OCI-LY1 (cell line): ENCODE measurements at regions not wholly inside any gene's neighbourhood (a gene's known extent, or its start where the extent isn't known, plus 50 kb on each side); places are given as distances from the start of the nearest gene placed in this dataset.

Experiments
- H2AFZ ChIP-seq: fragments of 200-600 bp; sonication (generic), shearing (Covaris generic); 2 replicates; pipeline ENCODE4 v1.6.0; 2014; ENCODE audit warnings: antibody characterized with exemption, mild to moderate bottlenecking, low read length
- H3F3A ChIP-seq: fragments of 200-600 bp; sonication (generic), shearing (Covaris generic); 2 replicates; pipeline ENCODE4 v1.6.0; 2014; ENCODE audit warnings: mild to moderate bottlenecking, antibody characterized with exemption, low read length, moderate library complexity; ENCODE audit not compliant: insufficient read depth
- H3K27ac ChIP-seq: fragments of 200-600 bp; sonication (generic); 2 replicates; pipeline ENCODE4 v1.5.1; 2014; ENCODE audit warnings: low read length, mixed run types, mild to moderate bottlenecking, low read depth; ENCODE audit not compliant: poor library complexity, severe bottlenecking
- H3K27me3 ChIP-seq: fragments of 200-600 bp; sonication (generic); 2 replicates; pipeline ENCODE4 v1.6.0; 2014; ENCODE audit warnings: antibody characterized with exemption, mild to moderate bottlenecking, low read length, moderate library complexity; ENCODE audit not compliant: insufficient read depth
- H3K36me3 ChIP-seq: fragments of 200-600 bp; sonication (generic); 2 replicates; pipeline ENCODE4 v1.6.1; 2014; ENCODE audit warnings: mild to moderate bottlenecking, antibody characterized with exemption, low read length, moderate library complexity, mixed read lengths; ENCODE audit not compliant: insufficient read depth
- H3K4me1 ChIP-seq: fragments of 200-600 bp; sonication (generic); 2 replicates; pipeline ENCODE4 v1.5.1; 2014; ENCODE audit warnings: mild to moderate bottlenecking, low read length, moderate library complexity; ENCODE audit not compliant: insufficient read depth, severe bottlenecking
- H3K4me2 ChIP-seq: fragments of 200-600 bp; sonication (generic), shearing (Covaris generic); 2 replicates; pipeline ENCODE4 v1.6.1; 2014; ENCODE audit warnings: low read length
- H3K4me3 ChIP-seq: fragments of 200-600 bp; sonication (generic); 2 replicates; pipeline ENCODE4 v1.5.1; 2014; ENCODE audit warnings: low read length, low read depth, mild to moderate bottlenecking, mixed read lengths; ENCODE audit not compliant: poor library complexity, severe bottlenecking
- H3K79me2 ChIP-seq: fragments of 200-600 bp; shearing (Covaris generic); 2 replicates; pipeline ENCODE4 v1.6.1; 2016; ENCODE audit warnings: mixed run types, low read length, mixed read lengths; ENCODE audit not compliant: insufficient read depth
- H3K9ac ChIP-seq: fragments of 200-600 bp; sonication (generic), shearing (Covaris generic); 2 replicates; pipeline ENCODE4 v1.6.1; 2014; ENCODE audit warnings: mild to moderate bottlenecking, low read length, mixed read lengths
- H3K9me2 ChIP-seq: fragments of 200-600 bp; sonication (generic), shearing (Covaris generic); 2 replicates; pipeline ENCODE4 v1.6.1; 2014; ENCODE audit warnings: low read depth, mild to moderate bottlenecking, low read length, mixed read lengths
- H3K9me3 ChIP-seq: fragments of 200-600 bp; shearing (Covaris generic); 2 replicates; pipeline ENCODE4 v1.6.1; 2014; ENCODE audit warnings: low read length, mixed read lengths
- H4K20me1 ChIP-seq: fragments of 200-600 bp; sonication (generic), shearing (Covaris generic); 2 replicates; pipeline ENCODE4 v1.6.0; 2016; ENCODE audit warnings: mild to moderate bottlenecking, low read length; ENCODE audit not compliant: insufficient read depth
- EZH2 ChIP-seq: fragments of 200-600 bp; sonication (generic), shearing (Covaris generic); IDR thresholded peaks from 2 replicates; pipeline ENCODE4 v1.8.0; 2017; ENCODE audit warnings: borderline replicate concordance, mixed run types, mild to moderate bottlenecking, antibody characterized with exemption, low read length, moderate library complexity, mixed read lengths
- TF ChIP-seq, protein P1 (sequence below): fragments of 200-600 bp; sonication (generic), shearing (Covaris generic); IDR thresholded peaks from 2 replicates; pipeline ENCODE4 v1.5.1; 2017; ENCODE audit warnings: mild to moderate bottlenecking, antibody characterized with exemption, low read length, moderate library complexity, mixed read lengths

DNA sequence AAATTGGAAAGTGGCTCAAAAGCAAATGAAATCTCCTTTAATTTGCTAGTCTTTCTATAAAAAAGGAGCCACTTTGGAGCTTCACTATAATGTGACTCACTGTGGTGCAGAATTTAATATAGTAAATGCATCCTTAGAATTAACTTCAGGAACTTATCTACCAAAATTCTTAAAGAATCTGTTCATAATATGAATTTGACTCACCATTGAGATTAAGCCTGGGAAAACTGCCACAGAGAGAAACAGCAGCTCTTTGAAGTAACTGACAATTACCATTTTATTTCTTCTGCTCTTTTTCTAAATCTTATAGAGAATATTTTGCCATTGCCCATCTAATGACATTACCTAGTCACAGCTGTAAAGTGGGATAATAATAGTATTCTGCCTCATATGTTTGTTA is 211.9 kb upstream of the CDH6 start:
- Histone ChIP-seq H2AFZ (no peak overlapping the region), H3K36me3 (no peaks in the 10 kb centered on the region), H3K27ac (no peak overlapping the region), H3K4me1 (no peaks in the 10 kb centered on the region), H3F3A (no peaks in the 10 kb centered on the region), H3K4me3 (no peak overlapping the region), H3K9me3 (no peaks in the 10 kb centered on the region), H3K9ac (no peak overlapping the region), H3K79me2 (no peaks in the 10 kb centered on the region), H3K27me3 (no peaks in the 10 kb centered on the region), H3K4me2 (no peak overlapping the region), H4K20me1 (no peaks in the 10 kb centered on the region), H3K9me2 (no peaks in the 10 kb centered on the region)
- TF ChIP-seq EZH2: no peak
- TF ChIP-seq, protein P1, sequence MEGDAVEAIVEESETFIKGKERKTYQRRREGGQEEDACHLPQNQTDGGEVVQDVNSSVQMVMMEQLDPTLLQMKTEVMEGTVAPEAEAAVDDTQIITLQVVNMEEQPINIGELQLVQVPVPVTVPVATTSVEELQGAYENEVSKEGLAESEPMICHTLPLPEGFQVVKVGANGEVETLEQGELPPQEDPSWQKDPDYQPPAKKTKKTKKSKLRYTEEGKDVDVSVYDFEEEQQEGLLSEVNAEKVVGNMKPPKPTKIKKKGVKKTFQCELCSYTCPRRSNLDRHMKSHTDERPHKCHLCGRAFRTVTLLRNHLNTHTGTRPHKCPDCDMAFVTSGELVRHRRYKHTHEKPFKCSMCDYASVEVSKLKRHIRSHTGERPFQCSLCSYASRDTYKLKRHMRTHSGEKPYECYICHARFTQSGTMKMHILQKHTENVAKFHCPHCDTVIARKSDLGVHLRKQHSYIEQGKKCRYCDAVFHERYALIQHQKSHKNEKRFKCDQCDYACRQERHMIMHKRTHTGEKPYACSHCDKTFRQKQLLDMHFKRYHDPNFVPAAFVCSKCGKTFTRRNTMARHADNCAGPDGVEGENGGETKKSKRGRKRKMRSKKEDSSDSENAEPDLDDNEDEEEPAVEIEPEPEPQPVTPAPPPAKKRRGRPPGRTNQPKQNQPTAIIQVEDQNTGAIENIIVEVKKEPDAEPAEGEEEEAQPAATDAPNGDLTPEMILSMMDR: no peak

DNA sequence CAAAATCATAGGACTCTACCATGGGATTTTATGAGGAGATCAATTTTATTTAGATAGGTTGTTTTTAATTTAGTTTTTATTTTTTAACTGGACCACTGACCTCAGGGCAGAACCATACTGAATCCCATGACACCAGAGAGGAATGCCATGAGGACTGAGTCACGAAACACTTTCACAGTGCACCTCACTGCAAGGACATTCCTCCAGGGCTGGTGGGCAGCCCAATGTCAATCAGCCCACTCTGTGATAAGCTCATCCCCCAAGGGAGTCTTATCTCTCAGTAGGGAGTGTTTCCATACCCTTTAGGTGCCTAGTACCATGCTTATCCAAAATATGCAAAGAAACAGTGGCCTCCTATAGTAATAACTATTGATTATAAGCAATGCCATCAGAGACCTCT is 224.5 kb upstream of the CDH6 start:
- Histone ChIP-seq H3K27ac (no peak overlapping the region), H3K4me3 (no peak overlapping the region), H3K9me3 (no peaks in the 10 kb centered on the region), H3K4me1 (no peaks in the 10 kb centered on the region), H3K79me2 (no peaks in the 10 kb centered on the region), H4K20me1 (no peaks in the 10 kb centered on the region), H3K4me2 (no peak overlapping the region), H3K27me3 (no peaks in the 10 kb centered on the region), H3K9ac (no peak overlapping the region), H2AFZ (no peak overlapping the region), H3K36me3 (no peaks in the 10 kb centered on the region), H3F3A (no peaks in the 10 kb centered on the region), H3K9me2 (no peaks in the 10 kb centered on the region)
- TF ChIP-seq EZH2: no peak
- TF ChIP-seq, protein P1: no peak

DNA sequence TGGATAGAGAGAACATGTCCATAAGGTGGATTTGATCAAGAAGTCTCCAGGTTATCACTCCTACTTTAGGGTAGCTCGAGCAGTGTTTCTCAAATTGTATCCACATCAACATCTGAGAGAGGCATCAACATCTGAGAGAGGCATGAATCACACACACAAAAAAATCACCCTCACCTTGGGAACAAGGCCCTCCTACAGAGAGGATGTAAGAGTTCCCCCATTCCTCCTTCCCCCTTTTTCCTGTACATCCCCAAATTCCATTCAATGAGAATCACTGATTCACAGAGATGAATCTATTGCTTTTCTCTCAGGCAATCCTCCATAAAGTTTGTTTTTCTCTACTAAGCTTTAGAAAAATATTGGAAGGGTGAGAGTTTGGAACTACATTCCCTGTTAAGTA is 233.4 kb upstream of the CDH6 start:
- no peak overlapping the region for H3K9ac ChIP-seq
- TF ChIP-seq, protein P1: no peak
- TF ChIP-seq EZH2: no peak

More for the DNA sequence above, 233.4 kb upstream of the CDH6 start:
- no peaks in the 10 kb centered on the region for H3K4me1 ChIP-seq
- H3K27me3 ChIP-seq: no peaks in the 10 kb centered on the region
- H3K9me3 ChIP-seq: no peaks in the 10 kb centered on the region
- H3K4me3 ChIP-seq: no peak overlapping the region
- H3K79me2 ChIP-seq: no peaks in the 10 kb centered on the region
- no peak overlapping the region for H3K4me2 ChIP-seq
- no peak overlapping the region for H3K27ac ChIP-seq
- no peaks in the 10 kb centered on the region for H3F3A ChIP-seq
- no peaks in the 10 kb centered on the region for H3K9me2 ChIP-seq
- H2AFZ ChIP-seq: no peak overlapping the region
- H3K36me3 ChIP-seq: no peaks in the 10 kb centered on the region
- no peaks in the 10 kb centered on the region for H4K20me1 ChIP-seq
